ENCODE measurements at regions not wholly inside any gene's neighbourhood (a gene's known extent, or its start where the extent isn't known, plus 50 kb on each side); places are given as distances from the start of the nearest gene placed in this dataset.

- no peak for DNase-seq (ENCODE audit: low read depth)
- no peak for TF ChIP-seq CTCF (conservative IDR thresholded peaks at IDR 0.05; ENCODE audit: low read depth, low read length)
- no peak overlapping the region for H3K4me3 ChIP-seq (ENCODE audit: low read length)
These were observed 56.3 kb upstream of the CPNE8 start for GRCh38 chr12:38961683-38962082.

- H3K4me3 ChIP-seq (ENCODE audit: low read length) = no peak overlapping the region
- TF ChIP-seq CTCF (conservative IDR thresholded peaks at IDR 0.05; ENCODE audit: low read depth, low read length) = no peak
- DNase-seq (ENCODE audit: low read depth) = no peak
These were observed 55.6 kb upstream of the CPNE8 start for GRCh38 chr12:38961012-38961411.

GRCh38 chr12:38956337-38956736 is 50.9 kb upstream of the CPNE8 start:
- no peak for TF ChIP-seq CTCF (conservative IDR thresholded peaks at IDR 0.05; ENCODE audit: low read depth, low read length)
- peak; percentile 39 for DNase-seq (ENCODE audit: low read depth)
- no peak overlapping the region for H3K4me3 ChIP-seq (ENCODE audit: low read length)

All from retinal pigment epithelial cell (primary cell).